ENCODE measurements at regions not wholly inside any gene's neighbourhood (a gene's known extent, or its start where the extent isn't known, plus 50 kb on each side); places are given as distances from the start of the nearest gene placed in this dataset.
"Not testable (repeated sequence)": the region's sequence is repeated elsewhere in the genome, so short reads cannot be mapped to it uniquely, and the experiment has no call there.

DNA sequence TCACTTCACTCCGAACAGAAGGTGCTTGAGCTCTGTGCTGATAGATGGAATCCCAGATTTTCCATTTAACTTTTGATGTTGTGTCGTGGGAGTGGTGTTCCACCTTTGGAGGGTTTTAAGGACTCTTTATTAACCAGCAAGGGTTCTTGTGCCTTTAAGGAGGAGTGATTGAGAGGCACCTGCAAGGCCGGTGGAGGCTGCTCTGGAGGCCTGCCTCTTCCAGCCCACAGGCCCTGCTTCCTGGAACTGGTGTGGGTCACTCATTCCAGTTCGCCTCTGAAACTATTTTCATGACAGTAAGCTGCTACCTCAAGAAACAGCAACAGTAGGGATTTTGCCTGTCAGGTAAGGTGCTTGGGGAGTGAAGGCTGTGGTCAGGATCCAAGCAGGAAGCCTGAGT lies 58.8 kb upstream of the APCDD1L start:
- TF ChIP-seq, protein P1, sequence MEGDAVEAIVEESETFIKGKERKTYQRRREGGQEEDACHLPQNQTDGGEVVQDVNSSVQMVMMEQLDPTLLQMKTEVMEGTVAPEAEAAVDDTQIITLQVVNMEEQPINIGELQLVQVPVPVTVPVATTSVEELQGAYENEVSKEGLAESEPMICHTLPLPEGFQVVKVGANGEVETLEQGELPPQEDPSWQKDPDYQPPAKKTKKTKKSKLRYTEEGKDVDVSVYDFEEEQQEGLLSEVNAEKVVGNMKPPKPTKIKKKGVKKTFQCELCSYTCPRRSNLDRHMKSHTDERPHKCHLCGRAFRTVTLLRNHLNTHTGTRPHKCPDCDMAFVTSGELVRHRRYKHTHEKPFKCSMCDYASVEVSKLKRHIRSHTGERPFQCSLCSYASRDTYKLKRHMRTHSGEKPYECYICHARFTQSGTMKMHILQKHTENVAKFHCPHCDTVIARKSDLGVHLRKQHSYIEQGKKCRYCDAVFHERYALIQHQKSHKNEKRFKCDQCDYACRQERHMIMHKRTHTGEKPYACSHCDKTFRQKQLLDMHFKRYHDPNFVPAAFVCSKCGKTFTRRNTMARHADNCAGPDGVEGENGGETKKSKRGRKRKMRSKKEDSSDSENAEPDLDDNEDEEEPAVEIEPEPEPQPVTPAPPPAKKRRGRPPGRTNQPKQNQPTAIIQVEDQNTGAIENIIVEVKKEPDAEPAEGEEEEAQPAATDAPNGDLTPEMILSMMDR (IDR thresholded peaks at IDR 0.05; ENCODE audit: insufficient read depth, low read length, severe bottlenecking) = no peak
- no peak for FAIRE-seq

DNA sequence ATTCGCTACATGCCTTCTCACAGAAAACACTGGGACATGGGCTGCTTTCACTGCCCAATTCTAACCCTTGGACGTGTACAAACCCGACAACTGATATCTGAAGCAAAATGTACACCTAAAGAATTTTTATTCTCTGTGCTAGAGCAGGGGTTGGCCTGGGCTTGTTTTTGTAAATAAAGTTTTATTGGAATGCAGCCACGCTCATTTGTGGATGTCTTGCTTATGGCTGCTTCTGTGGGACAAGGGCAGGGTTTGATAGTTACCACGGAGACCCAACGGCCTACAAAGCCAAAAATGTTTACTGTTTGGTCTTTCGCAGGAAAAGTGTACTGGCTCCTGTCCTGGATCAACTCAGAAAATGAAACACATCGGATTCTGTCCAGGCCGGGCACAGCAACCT lies 58.1 kb upstream of the APCDD1L start:
- DNase-seq (ENCODE audit: low read depth) = no peak
- Histone ChIP-seq H3K27me3 (ENCODE audit: control insufficient read depth, insufficient read depth, low read length) (peaks cover 5% of the 10 kb centered on the region), H3K4me3 (ENCODE audit: low read depth, low read length) (no peak overlapping the region), H3K36me3 (ENCODE audit: control insufficient read depth, insufficient read depth, low read length) (no peaks in the 10 kb centered on the region)
- no peak for FAIRE-seq
- TF ChIP-seq, protein P1 (IDR thresholded peaks at IDR 0.05; ENCODE audit: insufficient read depth, low read length, severe bottlenecking) = no peak

More for the DNA sequence above, 58.8 kb upstream of the APCDD1L start:
- no peak overlapping the region for H3K4me3 ChIP-seq (ENCODE audit: low read depth, low read length)
- no peak for DNase-seq (ENCODE audit: low read depth)
- no peaks in the 10 kb centered on the region for H3K36me3 ChIP-seq (ENCODE audit: control insufficient read depth, insufficient read depth, low read length)
- H3K27me3 ChIP-seq (ENCODE audit: control insufficient read depth, insufficient read depth, low read length) = peaks cover 1% of the 10 kb centered on the region

DNA sequence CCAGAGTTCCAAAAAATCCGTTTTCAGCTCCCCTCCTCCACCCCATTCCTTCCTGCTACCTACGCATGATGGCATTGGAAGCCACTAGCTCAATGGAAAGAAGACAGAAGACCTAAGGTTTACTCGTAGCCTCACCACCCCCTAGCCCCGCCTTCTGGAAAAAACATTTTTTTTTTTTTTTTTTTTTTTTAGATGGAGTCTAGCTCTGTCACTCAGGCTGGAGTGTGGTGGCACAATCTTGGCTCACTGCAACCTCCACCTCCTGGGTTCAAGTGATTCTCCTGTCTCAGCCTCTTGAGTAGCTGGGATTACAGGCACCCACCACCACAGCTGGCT lies 57.2 kb upstream of the APCDD1L start:
- FAIRE-seq; H3K27me3 ChIP-seq (ENCODE audit: control insufficient read depth, insufficient read depth, low read length); H3K4me3 ChIP-seq (ENCODE audit: low read depth, low read length); H3K36me3 ChIP-seq (ENCODE audit: control insufficient read depth, insufficient read depth, low read length); DNase-seq (ENCODE audit: low read depth): not testable (repeated sequence)

DNA sequence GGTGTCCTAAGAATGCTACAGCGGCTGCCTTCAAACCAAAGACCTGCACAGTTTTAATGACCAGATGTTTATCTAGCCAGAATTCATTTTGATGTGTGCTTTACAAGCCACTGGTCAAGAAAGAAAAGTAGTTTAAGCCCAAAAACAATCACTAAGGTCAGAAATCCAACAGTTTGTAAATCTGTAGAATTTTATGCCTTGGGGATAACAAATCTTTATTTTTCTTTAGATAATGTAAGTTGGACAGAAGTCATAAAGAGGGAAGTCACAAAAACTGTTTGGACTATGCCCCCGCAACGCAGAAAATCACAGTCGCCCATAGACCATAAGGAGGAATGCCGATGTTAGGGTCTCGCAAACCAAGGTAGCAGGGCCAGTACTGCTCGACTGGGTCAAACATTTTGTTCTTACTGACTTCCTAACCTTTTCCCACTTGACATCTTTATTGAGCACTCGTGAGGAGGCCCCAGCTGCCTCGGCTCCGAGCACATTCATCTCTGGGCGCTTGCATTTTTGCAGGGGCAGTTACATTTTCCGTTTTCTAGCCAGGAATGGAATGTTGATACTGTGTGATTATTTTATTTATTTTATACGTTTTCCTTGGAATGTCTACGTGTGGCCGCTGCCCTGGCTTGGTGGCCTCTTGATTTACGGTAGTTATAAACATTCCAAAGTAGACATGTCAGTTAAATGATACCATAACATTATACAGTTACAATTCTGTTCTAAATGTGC lies 56.7 kb upstream of the APCDD1L start:
- H3K4me3 ChIP-seq (ENCODE audit: low read depth, low read length) = no peak overlapping the region
- peaks cover 5% of the 10 kb centered on the region for H3K27me3 ChIP-seq (ENCODE audit: control insufficient read depth, insufficient read depth, low read length)
- DNase-seq (ENCODE audit: low read depth) (no peak), FAIRE-seq (no peak)
- TF ChIP-seq, protein P1 (IDR thresholded peaks at IDR 0.05; ENCODE audit: insufficient read depth, low read length, severe bottlenecking) = no peak
- no peaks in the 10 kb centered on the region for H3K36me3 ChIP-seq (ENCODE audit: control insufficient read depth, insufficient read depth, low read length)

DNA sequence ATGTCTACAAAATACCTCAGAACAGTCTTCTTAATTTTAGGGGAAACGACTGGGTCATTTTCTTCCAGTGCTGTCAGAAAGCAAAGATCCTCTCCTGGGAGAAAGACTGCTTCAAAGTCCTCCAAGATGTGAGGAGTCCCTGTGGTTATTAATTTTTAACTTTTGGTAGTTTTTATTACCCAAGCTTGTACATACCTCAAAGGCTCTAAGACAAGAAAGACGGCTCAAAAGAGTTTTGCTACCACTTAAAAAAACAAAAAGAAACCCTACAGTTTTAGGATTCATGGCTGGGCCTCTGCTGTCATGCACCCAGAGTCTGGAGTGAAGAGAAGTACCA lies 56.1 kb upstream of the APCDD1L start:
- no peak overlapping the region for H3K4me3 ChIP-seq (ENCODE audit: low read depth, low read length)
- FAIRE-seq (no peak), DNase-seq (ENCODE audit: low read depth) (no peak)
- TF ChIP-seq, protein P1 (IDR thresholded peaks at IDR 0.05; ENCODE audit: insufficient read depth, low read length, severe bottlenecking) = no peak
- H3K36me3 ChIP-seq (ENCODE audit: control insufficient read depth, insufficient read depth, low read length) = no peaks in the 10 kb centered on the region
- peaks cover 5% of the 10 kb centered on the region for H3K27me3 ChIP-seq (ENCODE audit: control insufficient read depth, insufficient read depth, low read length)

DNA sequence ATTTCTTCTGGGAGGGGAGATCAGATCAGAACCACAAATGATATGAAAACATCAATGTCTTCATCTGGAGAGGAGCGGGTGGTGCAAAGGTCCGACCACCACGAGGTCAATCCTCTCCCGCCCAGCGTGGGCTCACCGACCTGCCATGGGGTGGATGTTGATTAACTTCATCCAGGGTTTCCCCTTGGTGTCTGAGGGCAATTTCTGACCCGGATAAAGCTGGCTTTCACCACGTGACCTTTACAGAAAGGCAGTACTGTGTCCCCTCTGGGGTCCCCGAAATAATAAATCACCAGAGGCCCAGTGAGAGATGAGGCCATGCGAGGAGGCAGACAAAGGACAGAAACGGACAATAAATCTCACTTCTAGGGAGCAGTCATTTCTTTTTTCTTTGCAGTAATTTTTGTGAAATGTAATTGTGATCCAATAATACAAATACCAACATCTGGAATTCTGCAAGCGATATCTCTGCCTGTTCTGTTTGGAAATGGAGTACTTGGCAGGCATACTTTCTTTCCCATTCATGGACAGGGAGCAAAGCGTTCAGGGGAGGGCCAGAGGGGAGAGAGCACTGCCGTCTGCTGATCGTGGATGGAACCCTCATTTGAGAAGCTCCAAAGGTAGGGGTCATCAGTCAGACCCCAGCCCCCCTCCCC lies 55.1 kb upstream of the APCDD1L start:
- no peak for DNase-seq (ENCODE audit: low read depth)
- no peak for FAIRE-seq
- Histone ChIP-seq H3K36me3 (ENCODE audit: control insufficient read depth, insufficient read depth, low read length) (no peaks in the 10 kb centered on the region), H3K27me3 (ENCODE audit: control insufficient read depth, insufficient read depth, low read length) (peaks cover 5% of the 10 kb centered on the region), H3K4me3 (ENCODE audit: low read depth, low read length) (no peak overlapping the region)
- TF ChIP-seq, protein P1 (IDR thresholded peaks at IDR 0.05; ENCODE audit: insufficient read depth, low read length, severe bottlenecking) = no peak

All from bronchial epithelial cell (primary cell).